Neural crest cell (in vitro differentiated cells): ENCODE measurements at regions not wholly inside any gene's neighbourhood (a gene's known extent, or its start where the extent isn't known, plus 50 kb on each side); places are given as distances from the start of the nearest gene placed in this dataset.

Source experiments
- DNase-seq: peaks from one replicate; pipeline ENCODE4 v3.0.0; 2021; ENCODE audit warnings: low read depth, mixed read lengths, low spot score
- H3K27ac Mint-ChIP-seq: one replicate; pipeline ENCODE4 v1.8.0; 2021; ENCODE audit warnings: mild to moderate bottlenecking, mixed read lengths; ENCODE audit not compliant: unreplicated experiment
- H3K27me3 Mint-ChIP-seq: 2 replicates; pipeline ENCODE4 v1.8.0; 2021; ENCODE audit warnings: low read depth, mild to moderate bottlenecking, mixed read lengths
- H3K36me3 Mint-ChIP-seq: 2 replicates; pipeline ENCODE4 v1.8.0; 2021; ENCODE audit warnings: low read depth, mild to moderate bottlenecking, mixed read lengths
- H3K4me1 Mint-ChIP-seq: 2 replicates; pipeline ENCODE4 v1.8.0; 2021; ENCODE audit warnings: mixed read lengths
- H3K4me3 Mint-ChIP-seq: one replicate; pipeline ENCODE4 v1.8.0; 2021; ENCODE audit warnings: mild to moderate bottlenecking, mixed read lengths
- H3K9me3 Mint-ChIP-seq: 2 replicates; pipeline ENCODE4 v1.8.0; 2021; ENCODE audit warnings: mixed read lengths
- TF ChIP-seq, protein P1 (sequence below): fragments of 200-600 bp; sonication (generic); conservative IDR thresholded peaks from 2 replicates; pipeline ENCODE4 v1.5.0; 2021; ENCODE audit warnings: antibody characterized with exemption, mild to moderate bottlenecking

DNA sequence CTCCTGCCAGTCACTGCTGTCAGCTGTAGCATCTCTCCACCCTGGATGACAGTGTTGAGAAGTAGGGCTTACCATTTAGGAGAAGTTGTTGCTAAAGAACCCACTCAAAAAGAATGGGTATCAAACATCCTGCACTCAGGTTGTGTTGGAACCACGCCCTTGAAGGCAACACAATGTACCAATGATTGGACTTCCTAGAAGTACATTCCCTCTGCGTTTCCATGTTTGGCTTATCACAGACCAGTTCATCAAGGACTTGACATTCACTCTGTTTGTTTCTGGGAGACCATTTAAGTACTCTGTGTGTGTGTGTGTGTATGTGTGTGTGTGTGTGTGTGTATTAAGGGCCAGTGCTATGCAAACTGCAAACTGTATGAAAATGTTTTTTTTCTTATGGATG, 200.6 kb upstream of the GATB start:
- DNase-seq = no peak
- Mint-ChIP-seq H3K36me3 (no peaks in the 10 kb centered on the region), H3K9me3 (peaks cover 3% of the 10 kb centered on the region), H3K27me3 (peaks cover 3% of the 10 kb centered on the region), H3K4me3 (no peak overlapping the region), H3K27ac (no peak overlapping the region), H3K4me1 (peaks cover 14% of the 10 kb centered on the region)
- TF ChIP-seq, protein P1, sequence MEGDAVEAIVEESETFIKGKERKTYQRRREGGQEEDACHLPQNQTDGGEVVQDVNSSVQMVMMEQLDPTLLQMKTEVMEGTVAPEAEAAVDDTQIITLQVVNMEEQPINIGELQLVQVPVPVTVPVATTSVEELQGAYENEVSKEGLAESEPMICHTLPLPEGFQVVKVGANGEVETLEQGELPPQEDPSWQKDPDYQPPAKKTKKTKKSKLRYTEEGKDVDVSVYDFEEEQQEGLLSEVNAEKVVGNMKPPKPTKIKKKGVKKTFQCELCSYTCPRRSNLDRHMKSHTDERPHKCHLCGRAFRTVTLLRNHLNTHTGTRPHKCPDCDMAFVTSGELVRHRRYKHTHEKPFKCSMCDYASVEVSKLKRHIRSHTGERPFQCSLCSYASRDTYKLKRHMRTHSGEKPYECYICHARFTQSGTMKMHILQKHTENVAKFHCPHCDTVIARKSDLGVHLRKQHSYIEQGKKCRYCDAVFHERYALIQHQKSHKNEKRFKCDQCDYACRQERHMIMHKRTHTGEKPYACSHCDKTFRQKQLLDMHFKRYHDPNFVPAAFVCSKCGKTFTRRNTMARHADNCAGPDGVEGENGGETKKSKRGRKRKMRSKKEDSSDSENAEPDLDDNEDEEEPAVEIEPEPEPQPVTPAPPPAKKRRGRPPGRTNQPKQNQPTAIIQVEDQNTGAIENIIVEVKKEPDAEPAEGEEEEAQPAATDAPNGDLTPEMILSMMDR = no peak

DNA sequence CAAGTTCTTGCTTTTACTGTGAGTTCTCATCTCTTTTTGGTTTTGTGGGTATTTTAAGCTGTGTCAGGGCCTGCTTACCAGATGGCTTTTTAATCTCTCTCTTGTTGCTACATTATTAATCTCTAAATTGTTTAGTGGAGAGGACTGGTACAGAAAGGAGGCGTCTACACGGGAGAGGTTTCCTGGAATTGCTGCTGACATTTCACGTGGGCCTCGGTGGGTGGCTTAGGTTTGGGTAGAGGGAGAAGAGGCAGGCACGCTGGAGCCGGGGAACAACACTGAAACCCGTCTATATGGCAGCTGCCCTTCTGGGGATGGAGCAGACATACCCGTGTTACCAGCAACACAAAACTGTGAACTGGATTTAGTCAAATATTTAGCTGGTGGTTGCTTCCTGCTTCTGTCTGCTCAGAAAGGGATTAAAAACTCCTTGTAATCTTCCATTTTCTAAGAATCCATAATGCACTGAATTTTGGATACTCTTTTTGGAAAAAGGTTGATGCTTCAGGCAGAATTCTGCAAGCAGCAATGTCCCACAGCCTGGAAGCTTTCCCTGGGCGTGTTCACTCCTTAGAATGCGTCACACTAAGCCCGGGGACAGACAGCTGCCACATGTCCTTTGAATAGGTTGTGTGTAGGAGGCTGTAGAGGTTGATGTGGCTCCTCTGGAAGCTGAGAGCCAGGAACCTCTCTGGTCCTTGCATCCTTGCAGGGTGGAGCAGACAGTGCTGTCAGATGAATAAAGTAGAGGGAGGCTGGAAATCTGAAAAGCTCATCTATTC, 199.8 kb upstream of the GATB start:
- TF ChIP-seq, protein P1 = no peak
- no peak for DNase-seq
- peaks cover 3% of the 10 kb centered on the region for H3K27me3 Mint-ChIP-seq
- H3K27ac Mint-ChIP-seq = no peak overlapping the region
- H3K4me1 Mint-ChIP-seq = peaks cover 17% of the 10 kb centered on the region
- peaks cover 3% of the 10 kb centered on the region for H3K9me3 Mint-ChIP-seq
- no peak overlapping the region for H3K4me3 Mint-ChIP-seq
- no peaks in the 10 kb centered on the region for H3K36me3 Mint-ChIP-seq

DNA sequence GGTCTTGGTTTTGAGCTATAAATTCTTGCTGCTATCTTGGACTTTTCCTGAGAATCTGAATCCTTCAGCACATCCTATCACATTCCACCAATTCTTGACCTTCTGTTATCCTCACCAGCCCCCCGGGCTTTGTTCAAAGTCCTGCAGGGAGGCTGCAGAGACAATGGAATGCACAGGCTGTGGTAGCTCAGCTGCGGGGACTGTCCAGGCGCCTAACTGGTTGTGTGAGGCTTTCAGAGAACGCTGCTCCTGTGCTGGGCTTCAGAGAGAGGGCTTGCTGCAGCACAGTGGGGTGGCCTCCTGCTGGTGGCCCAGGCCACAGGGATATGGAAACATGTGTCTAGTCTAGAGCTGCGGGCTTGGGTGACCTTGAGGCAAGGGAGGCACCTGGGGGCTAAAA, 196.3 kb upstream of the GATB start:
- H3K4me3 Mint-ChIP-seq = no peak overlapping the region
- no peaks in the 10 kb centered on the region for H3K36me3 Mint-ChIP-seq

DNA sequence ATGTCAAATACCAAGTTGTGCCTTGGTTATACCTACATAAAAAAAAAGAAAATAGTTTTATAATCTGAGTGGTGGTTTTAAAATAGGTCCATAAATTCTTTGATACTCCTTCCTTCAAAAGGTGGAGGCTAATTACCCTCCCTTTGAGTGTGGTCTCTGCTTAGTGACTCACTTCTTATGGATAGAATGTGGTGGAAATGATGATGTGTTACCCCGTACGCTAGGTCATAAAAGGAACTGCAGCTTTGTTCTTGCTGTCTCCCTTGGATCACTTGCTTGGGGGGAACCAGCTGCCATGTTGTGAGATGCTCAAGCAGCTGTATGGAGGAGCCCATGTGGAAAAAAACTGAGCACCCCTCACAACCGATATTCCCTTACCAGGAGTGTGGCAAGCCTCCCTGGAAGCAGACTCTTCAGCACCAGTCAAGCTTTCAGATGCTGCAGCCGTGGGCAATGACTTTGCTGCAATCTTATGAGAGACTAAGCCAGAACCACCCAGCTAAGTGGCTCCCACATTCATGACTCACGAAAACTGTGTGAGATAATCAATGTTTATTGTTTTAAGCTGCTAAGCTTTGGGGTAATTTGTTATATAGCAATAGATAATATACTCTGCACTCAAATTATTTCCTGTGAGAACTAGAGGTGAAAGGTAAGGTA, 195.0 kb upstream of the GATB start:
- Mint-ChIP-seq H3K27ac (no peak overlapping the region), H3K9me3 (peaks cover 3% of the 10 kb centered on the region), H3K36me3 (no peaks in the 10 kb centered on the region), H3K27me3 (no peaks in the 10 kb centered on the region), H3K4me1 (peaks cover 17% of the 10 kb centered on the region), H3K4me3 (no peak overlapping the region)
- DNase-seq = no peak
- TF ChIP-seq, protein P1 = no peak

More for the DNA sequence above, 196.3 kb upstream of the GATB start:
- TF ChIP-seq, protein P1 = peak; percentile 25
- Mint-ChIP-seq H3K4me1 (peaks cover 17% of the 10 kb centered on the region), H3K27me3 (peaks cover 3% of the 10 kb centered on the region), H3K27ac (no peak overlapping the region), H3K9me3 (peaks cover 3% of the 10 kb centered on the region)
- peak; percentile 6 for DNase-seq

DNA sequence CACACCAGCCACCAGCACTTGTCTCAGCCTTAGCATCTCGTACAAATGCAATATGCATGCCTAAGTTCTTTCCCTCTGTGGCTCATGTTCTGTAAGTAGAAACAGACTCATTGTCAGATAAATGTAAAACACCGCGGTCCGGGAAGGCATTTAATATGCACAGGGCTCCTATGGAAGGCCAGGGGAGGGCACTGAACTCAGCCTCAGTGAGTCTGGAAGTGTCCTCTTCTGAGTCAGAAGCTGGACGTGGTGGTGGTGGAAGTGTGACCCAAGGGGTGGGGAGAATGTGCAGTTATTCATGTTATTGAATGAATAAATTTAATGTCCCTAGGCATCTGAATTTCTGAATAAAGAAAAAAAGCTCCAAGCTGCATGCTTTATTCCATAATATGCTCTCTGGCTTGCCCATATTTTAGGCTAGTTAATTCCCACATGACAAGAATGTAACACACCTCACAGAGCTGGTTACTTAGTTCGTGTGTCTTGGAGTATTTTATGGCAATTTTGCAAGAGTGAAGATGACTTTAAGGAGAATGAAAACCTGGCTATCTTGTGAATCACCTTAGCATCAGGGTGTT, 193.1 kb upstream of the GATB start:
- no peak overlapping the region for H3K27ac Mint-ChIP-seq
- no peaks in the 10 kb centered on the region for H3K27me3 Mint-ChIP-seq
- H3K36me3 Mint-ChIP-seq = peaks cover 4% of the 10 kb centered on the region
- no peak overlapping the region for H3K4me3 Mint-ChIP-seq
- H3K4me1 Mint-ChIP-seq = peaks cover 17% of the 10 kb centered on the region
- DNase-seq = no peak
- H3K9me3 Mint-ChIP-seq = peaks cover 4% of the 10 kb centered on the region
- TF ChIP-seq, protein P1 = no peak
